Erythroblast (primary cell): ENCODE measurements at regions not wholly inside any gene's neighbourhood (a gene's known extent, or its start where the extent isn't known, plus 50 kb on each side); places are given as distances from the start of the nearest gene placed in this dataset.

Experiments
- GATA1 ChIP-seq: IDR thresholded peaks from 2 replicates; pipeline ENCODE4 v1.6.1; 2011; ENCODE audit warnings: low read depth, mild to moderate bottlenecking, control low read depth, low read length, moderate library complexity
- POLR2A ChIP-seq: IDR thresholded peaks from 2 replicates; pipeline ENCODE4 v1.6.1; 2011; ENCODE audit warnings: mild to moderate bottlenecking, low read length

DNA sequence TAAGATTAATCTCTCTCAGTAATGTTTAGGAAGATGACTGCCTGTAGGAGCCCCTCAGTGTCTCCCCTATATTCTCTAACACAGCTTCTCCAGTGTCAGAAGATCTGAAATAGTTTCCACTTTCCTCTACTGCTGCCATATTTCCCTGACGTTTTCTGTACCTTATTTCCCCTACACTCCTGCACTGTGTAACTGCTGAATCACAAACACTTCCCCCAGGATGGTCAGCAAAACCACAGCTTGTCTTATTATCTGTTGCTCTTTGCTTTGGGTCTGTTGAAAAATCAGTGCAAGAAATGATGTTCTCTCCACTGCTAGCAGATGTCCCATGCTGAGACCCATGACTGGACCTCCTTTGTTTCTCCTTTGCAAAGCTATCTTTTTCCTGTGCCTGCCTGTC, 441.7 kb downstream of the EPHA4 start:
- TF ChIP-seq POLR2A: no peak
- TF ChIP-seq GATA1: no peak
